C4-2B (cell line): ENCODE measurements at regions not wholly inside any gene's neighbourhood (a gene's known extent, or its start where the extent isn't known, plus 50 kb on each side); places are given as distances from the start of the nearest gene placed in this dataset.

Source experiments
- H3K27ac ChIP-seq: fragments of 450-650 bp; 2 replicates; pipeline ENCODE4 v1.5.1; 2017
- ZFX ChIP-seq: fragments of 450-650 bp; IDR thresholded peaks from 2 replicates; pipeline ENCODE4 v1.6.1; 2017
- TF ChIP-seq, protein P1 (sequence below): fragments of 450-650 bp; conservative IDR thresholded peaks from 2 replicates; pipeline ENCODE4 v1.5.1; 2017; ENCODE audit warnings: mild to moderate bottlenecking

DNA sequence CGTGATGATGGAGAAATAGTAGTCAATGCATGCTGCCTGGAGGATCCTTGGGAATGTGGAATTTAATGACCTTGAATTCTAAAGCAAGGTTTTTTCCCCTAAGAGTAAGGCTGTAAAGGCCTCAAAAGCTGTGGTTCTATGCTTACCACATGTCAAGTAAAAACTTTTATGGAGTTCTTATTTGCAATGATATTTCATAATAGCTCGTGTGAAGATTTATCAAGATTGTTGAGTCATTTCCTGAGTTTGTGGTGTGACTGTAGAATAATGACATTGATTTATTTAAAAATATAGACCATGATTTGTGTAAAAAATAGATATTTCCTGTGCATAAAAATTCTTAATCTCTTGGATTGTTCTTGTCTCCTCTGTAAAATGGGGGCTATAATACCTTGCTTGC lies 67.5 kb upstream of the SORCS1 start:
- TF ChIP-seq, protein P1, sequence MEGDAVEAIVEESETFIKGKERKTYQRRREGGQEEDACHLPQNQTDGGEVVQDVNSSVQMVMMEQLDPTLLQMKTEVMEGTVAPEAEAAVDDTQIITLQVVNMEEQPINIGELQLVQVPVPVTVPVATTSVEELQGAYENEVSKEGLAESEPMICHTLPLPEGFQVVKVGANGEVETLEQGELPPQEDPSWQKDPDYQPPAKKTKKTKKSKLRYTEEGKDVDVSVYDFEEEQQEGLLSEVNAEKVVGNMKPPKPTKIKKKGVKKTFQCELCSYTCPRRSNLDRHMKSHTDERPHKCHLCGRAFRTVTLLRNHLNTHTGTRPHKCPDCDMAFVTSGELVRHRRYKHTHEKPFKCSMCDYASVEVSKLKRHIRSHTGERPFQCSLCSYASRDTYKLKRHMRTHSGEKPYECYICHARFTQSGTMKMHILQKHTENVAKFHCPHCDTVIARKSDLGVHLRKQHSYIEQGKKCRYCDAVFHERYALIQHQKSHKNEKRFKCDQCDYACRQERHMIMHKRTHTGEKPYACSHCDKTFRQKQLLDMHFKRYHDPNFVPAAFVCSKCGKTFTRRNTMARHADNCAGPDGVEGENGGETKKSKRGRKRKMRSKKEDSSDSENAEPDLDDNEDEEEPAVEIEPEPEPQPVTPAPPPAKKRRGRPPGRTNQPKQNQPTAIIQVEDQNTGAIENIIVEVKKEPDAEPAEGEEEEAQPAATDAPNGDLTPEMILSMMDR = no peak
- no peak for TF ChIP-seq ZFX
- no peak overlapping the region for H3K27ac ChIP-seq

DNA sequence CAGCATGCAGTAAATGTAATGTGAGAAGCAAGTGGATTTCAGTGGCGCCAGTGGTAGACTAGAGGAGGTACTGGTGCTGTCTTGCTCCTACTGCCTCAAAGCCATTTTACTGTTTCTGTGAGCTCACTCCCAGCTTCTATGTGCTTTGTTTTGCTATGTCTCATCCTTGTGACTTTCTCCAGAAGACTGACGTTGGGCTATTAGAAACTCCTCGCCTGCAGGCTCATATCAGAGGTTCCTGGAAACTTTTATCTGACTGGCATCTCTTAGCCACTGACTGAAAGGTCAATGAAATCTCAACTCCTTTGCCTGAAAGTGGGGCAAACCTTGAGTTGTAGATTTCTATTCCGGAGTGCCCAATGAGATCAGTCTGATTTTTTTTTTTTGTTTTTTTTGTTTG lies 66.4 kb upstream of the SORCS1 start:
- no peak for TF ChIP-seq ZFX
- TF ChIP-seq, protein P1 = no peak
- H3K27ac ChIP-seq = no peak overlapping the region

DNA sequence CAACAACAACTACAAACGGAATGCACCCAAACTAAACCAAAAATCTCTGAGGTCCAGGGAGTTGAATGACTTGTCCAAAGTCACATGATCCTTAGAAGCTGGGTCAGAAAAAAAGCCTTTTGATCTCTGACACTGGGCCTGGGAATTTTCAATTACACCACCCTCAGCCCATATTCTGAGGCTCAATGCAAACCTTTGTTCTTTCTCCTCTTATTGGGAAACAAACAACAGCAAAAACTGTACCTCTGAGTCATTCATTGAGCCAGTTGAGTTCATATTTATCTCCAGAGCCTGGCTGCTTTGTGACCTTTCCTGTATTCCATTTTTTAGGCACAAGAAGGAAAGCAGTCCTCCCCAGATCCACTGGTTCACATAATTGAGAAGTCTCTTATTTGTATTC lies 51.2 kb upstream of the SORCS1 start:
- TF ChIP-seq, protein P1 = no peak
- no peak for TF ChIP-seq ZFX
- H3K27ac ChIP-seq = no peak overlapping the region
